SH-SY5Y (cell line): ENCODE measurements at regions not wholly inside any gene's neighbourhood (a gene's known extent, or its start where the extent isn't known, plus 50 kb on each side); places are given as distances from the start of the nearest gene placed in this dataset.

Source experiments
- GATA2 ChIP-seq: IDR thresholded peaks from 2 replicates; pipeline ENCODE4 v1.6.1; 2011; ENCODE audit warnings: mild to moderate bottlenecking, low read depth, low read length
- GATA3 ChIP-seq: IDR thresholded peaks from 2 replicates; pipeline ENCODE4 v1.6.1; 2011; ENCODE audit warnings: low read depth, mild to moderate bottlenecking, low read length, moderate library complexity

DNA sequence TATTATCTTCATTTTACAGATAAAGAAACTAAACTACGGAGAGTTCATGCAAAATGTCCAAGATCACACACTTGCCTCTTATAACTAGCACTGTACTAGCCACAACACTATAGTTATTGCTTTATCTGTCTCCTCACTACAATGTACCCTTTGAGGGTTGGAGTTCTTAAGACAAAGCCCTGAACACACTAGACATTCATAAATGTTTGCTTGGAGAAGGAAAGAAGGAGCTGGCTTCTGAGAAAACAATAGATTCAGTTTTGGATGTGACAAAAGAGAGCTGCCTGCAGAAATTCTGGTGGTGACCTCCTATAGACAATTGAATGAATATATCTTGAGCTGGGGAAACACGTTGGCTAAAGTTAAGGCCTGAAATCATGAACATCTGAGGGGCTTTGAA lies 169.9 kb upstream of the ARHGEF26 start:
- TF ChIP-seq GATA2 (no peak), GATA3 (no peak)
